Natural killer cell (primary cell): ENCODE measurements at regions not wholly inside any gene's neighbourhood (a gene's known extent, or its start where the extent isn't known, plus 50 kb on each side); places are given as distances from the start of the nearest gene placed in this dataset.
"Not testable (repeated sequence)": the region's sequence is repeated elsewhere in the genome, so short reads cannot be mapped to it uniquely, and the experiment has no call there.

ENCODE experiments used
- ATAC-seq, 3 donors: fragments of 150-1000 bp in 2 of 3; fragments of 200-7000 bp in 1 of 3; cut with Tn5 transposase; 1 replicate in 1 of 3; 2 replicates in 2 of 3; pipeline ENCODE4 v1.10.0; 2021; ENCODE audit warnings: mild to moderate bottlenecking in 2 of 3, moderate library complexity in 2 of 3
- DNase-seq, 2 donors: peaks; one replicate each; pipeline versions ENCODE4 v3.0.0 to v3.0.0-alpha.2; 2013 to 2021; ENCODE audit warnings: mixed read lengths in 1 of 2
- H3K27ac ChIP-seq: one replicate; pipeline ENCODE4 v1.5.1; 2013; ENCODE audit warnings: mild to moderate bottlenecking, low read length
- H3K27me3 ChIP-seq: one replicate; pipeline ENCODE4 v1.6.1; 2013; ENCODE audit warnings: low read length; ENCODE audit not compliant: control insufficient read depth, insufficient read depth
- H3K36me3 ChIP-seq: one replicate; pipeline ENCODE4 v1.6.1; 2013; ENCODE audit warnings: low read length; ENCODE audit not compliant: control insufficient read depth, insufficient read depth
- H3K4me1 ChIP-seq: one replicate; pipeline ENCODE4 v1.6.1; 2013; ENCODE audit warnings: low read length; ENCODE audit not compliant: control insufficient read depth, insufficient read depth
- H3K4me3 ChIP-seq: one replicate; pipeline ENCODE4 v1.5.1; 2013; ENCODE audit warnings: low read length
- H3K9me3 ChIP-seq: one replicate; pipeline ENCODE4 v1.6.1; 2013; ENCODE audit warnings: low read length; ENCODE audit not compliant: control insufficient read depth, insufficient read depth
- H3K27ac Mint-ChIP-seq, 2 donors: one replicate each; pipeline ENCODE4 v1.8.0; 2022; ENCODE audit warnings: mild to moderate bottlenecking in 2 of 2, mixed read lengths in 2 of 2, moderate library complexity in 1 of 2
- H3K27me3 Mint-ChIP-seq, 2 donors: one replicate each; pipeline ENCODE4 v1.8.0; 2022; ENCODE audit warnings: low read depth in 2 of 2, mixed read lengths in 2 of 2
- H3K36me3 Mint-ChIP-seq: one replicate; pipeline ENCODE4 v1.8.0; 2022; ENCODE audit warnings: mixed read lengths
- H3K4me1 Mint-ChIP-seq, 2 donors: one replicate each; pipeline ENCODE4 v1.8.0; 2022; ENCODE audit warnings: mixed read lengths in 2 of 2
- H3K4me3 Mint-ChIP-seq: one replicate; pipeline ENCODE4 v1.8.0; 2022; ENCODE audit warnings: mild to moderate bottlenecking, moderate library complexity, mixed read lengths
- H3K9me3 Mint-ChIP-seq, 2 donors: one replicate each; pipeline ENCODE4 v1.8.0; 2022; ENCODE audit warnings: mixed read lengths in 2 of 2
- CTCF ChIP-seq: fragments of 200-600 bp; IDR thresholded peaks from one replicate; pipeline ENCODE4 v1.8.0; 2022; ENCODE audit warnings: antibody characterized with exemption
- WGBS: methylation state at CpG from one replicate; pipeline ENCODE4 v1.1.7; 2013; ENCODE audit warnings: missing lambda C conversion rate; ENCODE audit not compliant: insufficient coverage; 5-methylcytosine and 5-hydroxymethylcytosine counted together
- intact Hi-C: fragments of 100-400 bp; cut with micrococcal nuclease; formaldehyde crosslinking; loops from one replicate; pipeline ENCODE4 v1.14.2; 2022

- WGBS, result no CpG with 5 or more reads among the region's 1 CpG
- no peak for TF ChIP-seq CTCF
Observed at GRCh38 chr2:125418483-125418882, 1237.5 kb upstream of the GYPC start.

DNA sequence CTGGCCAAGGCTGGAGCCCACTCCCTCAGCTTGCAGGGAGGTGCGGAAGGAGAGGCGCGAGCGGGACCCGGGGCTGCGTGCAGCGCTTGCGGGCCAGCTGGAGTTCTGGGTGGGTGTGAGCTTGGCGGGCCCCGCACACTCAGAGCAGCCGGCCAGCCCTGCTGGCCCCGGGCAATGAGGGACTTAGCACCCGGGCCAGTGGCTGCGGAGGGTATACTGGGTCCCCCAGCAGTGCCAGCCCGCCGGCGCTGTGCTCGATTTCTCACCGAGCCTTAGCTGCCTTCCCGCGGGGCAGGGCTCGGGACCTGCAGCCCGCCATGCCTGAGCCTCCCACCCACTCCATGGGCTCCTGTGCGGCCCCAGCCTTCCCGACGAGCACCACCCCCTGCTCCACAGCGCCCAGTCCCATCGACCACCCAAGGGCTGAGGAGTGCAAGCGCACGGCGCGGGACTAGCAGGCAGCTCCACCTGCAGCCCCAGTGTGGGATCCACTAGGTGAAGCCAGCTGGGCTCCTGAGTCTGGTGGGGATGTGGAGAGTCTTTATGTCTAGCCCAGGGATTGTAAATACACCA, 1233.7 kb upstream of the GYPC start:
- DNase-seq, H3K4me1 ChIP-seq, H3K9me3 Mint-ChIP-seq, H3K27me3 ChIP-seq, H3K36me3 ChIP-seq, H3K4me1 Mint-ChIP-seq, H3K27ac ChIP-seq, H3K36me3 Mint-ChIP-seq, H3K4me3 ChIP-seq, intact Hi-C loops, H3K27me3 Mint-ChIP-seq, H3K9me3 ChIP-seq, H3K4me3 Mint-ChIP-seq, ATAC-seq, H3K27ac Mint-ChIP-seq: not testable (repeated sequence)
- 93% methylated on average over 28 of the region's 32 CpGs for WGBS

More at GRCh38 chr2:125418483-125418882, 1237.5 kb upstream of the GYPC start:
- ATAC-seq (no peak), DNase-seq (no peak)
- H3K36me3 ChIP-seq, result no peaks in the 10 kb centered on the region
- H3K4me1 Mint-ChIP-seq, result no peaks in the 10 kb centered on the region
- no peak overlapping the region for H3K4me3 Mint-ChIP-seq
- H3K27me3 ChIP-seq, result no peaks in the 10 kb centered on the region
- H3K36me3 Mint-ChIP-seq, result no peaks in the 10 kb centered on the region
- no peak overlapping the region for H3K27ac Mint-ChIP-seq
- no peaks in the 10 kb centered on the region for H3K27me3 Mint-ChIP-seq
- intact Hi-C loops, result no loop called here
- H3K27ac ChIP-seq, result no peak overlapping the region
- peaks cover 3% of the 10 kb centered on the region for H3K9me3 ChIP-seq
- peaks cover 3 to 17% of the 10 kb centered on the region in 2 donors for H3K9me3 Mint-ChIP-seq
- no peak overlapping the region for H3K4me3 ChIP-seq
- H3K4me1 ChIP-seq, result no peaks in the 10 kb centered on the region

- Histone ChIP-seq H3K27ac (no peak overlapping the region), H3K27me3 (no peaks in the 10 kb centered on the region), H3K9me3 (peaks cover 3% of the 10 kb centered on the region), H3K36me3 (no peaks in the 10 kb centered on the region), H3K4me3 (no peak overlapping the region), H3K4me1 (no peaks in the 10 kb centered on the region)
- H3K27ac Mint-ChIP-seq, result no peak overlapping the region
- peaks cover 3 to 8% of the 10 kb centered on the region in 2 donors for H3K9me3 Mint-ChIP-seq
- no peak for DNase-seq
- H3K4me3 Mint-ChIP-seq, result no peak overlapping the region
- 43% methylated on average over 1 of the region's 1 CpG for WGBS
- intact Hi-C loops, result no loop called here
- no peak for TF ChIP-seq CTCF
- ATAC-seq, result no peak
- no peaks in the 10 kb centered on the region for H3K27me3 Mint-ChIP-seq
- no peaks in the 10 kb centered on the region for H3K36me3 Mint-ChIP-seq
- no peaks in the 10 kb centered on the region for H3K4me1 Mint-ChIP-seq
Observed at GRCh38 chr2:125424266-125424785, 1231.6 kb upstream of the GYPC start.

- H3K4me3 ChIP-seq, result no peak overlapping the region
- H3K27me3 Mint-ChIP-seq, result no peaks in the 10 kb centered on the region
- H3K4me1 ChIP-seq, result no peaks in the 10 kb centered on the region
- no peak overlapping the region for H3K4me3 Mint-ChIP-seq
- H3K9me3 ChIP-seq, result peaks cover 8% of the 10 kb centered on the region
- no peaks in the 10 kb centered on the region for H3K27me3 ChIP-seq
- 38% methylated on average over 1 of the region's 1 CpG for WGBS
- DNase-seq (no peak), ATAC-seq (no peak)
- H3K9me3 Mint-ChIP-seq, result peaks cover 3 to 4% of the 10 kb centered on the region in 2 donors
- H3K36me3 Mint-ChIP-seq, result no peaks in the 10 kb centered on the region
- no peak for TF ChIP-seq CTCF
- no peaks in the 10 kb centered on the region for H3K4me1 Mint-ChIP-seq
- H3K27ac ChIP-seq, result no peak overlapping the region
- H3K36me3 ChIP-seq, result no peaks in the 10 kb centered on the region
- intact Hi-C loops, result no loop called here
- H3K27ac Mint-ChIP-seq, result no peak overlapping the region
Observed at GRCh38 chr2:125427721-125428315, 1228.1 kb upstream of the GYPC start.
